ENCODE measurements at regions not wholly inside any gene's neighbourhood (a gene's known extent, or its start where the extent isn't known, plus 50 kb on each side); places are given as distances from the start of the nearest gene placed in this dataset.
"Not testable (repeated sequence)": the region's sequence is repeated elsewhere in the genome, so short reads cannot be mapped to it uniquely, and the experiment has no call there.

DNA sequence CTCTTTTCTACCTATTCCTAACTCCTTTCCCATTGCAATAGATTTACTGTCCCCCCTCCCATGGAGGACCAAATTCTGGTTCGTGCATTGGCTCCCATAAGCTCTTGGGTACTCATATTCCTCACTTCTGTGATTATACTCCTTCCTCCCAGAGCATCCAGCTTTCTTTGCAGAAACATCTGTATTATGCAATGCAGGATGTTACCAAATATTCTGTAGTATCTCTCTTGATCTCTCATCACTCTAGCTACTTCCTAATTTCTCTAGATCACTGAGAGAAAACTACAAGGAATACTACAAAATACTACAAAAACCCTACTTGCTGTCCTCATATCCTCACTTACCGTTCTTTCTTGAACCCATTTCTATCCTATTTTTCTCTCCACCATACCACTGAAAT is 395.9 kb upstream of the HS3ST1 start:
- Mint-ChIP-seq H3K27ac (no peak overlapping the region), H3K36me3 (ENCODE audit: low read depth) (no peaks in the 10 kb centered on the region), H3K27me3 (ENCODE audit: insufficient read depth) (no peaks in the 10 kb centered on the region), H3K4me3 (no peak overlapping the region), H3K4me1 (ENCODE audit: low read depth) (no peaks in the 10 kb centered on the region), H3K9me3 (peaks cover 56% of the 10 kb centered on the region)
- TF ChIP-seq, protein P1, sequence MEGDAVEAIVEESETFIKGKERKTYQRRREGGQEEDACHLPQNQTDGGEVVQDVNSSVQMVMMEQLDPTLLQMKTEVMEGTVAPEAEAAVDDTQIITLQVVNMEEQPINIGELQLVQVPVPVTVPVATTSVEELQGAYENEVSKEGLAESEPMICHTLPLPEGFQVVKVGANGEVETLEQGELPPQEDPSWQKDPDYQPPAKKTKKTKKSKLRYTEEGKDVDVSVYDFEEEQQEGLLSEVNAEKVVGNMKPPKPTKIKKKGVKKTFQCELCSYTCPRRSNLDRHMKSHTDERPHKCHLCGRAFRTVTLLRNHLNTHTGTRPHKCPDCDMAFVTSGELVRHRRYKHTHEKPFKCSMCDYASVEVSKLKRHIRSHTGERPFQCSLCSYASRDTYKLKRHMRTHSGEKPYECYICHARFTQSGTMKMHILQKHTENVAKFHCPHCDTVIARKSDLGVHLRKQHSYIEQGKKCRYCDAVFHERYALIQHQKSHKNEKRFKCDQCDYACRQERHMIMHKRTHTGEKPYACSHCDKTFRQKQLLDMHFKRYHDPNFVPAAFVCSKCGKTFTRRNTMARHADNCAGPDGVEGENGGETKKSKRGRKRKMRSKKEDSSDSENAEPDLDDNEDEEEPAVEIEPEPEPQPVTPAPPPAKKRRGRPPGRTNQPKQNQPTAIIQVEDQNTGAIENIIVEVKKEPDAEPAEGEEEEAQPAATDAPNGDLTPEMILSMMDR (IDR thresholded peaks at IDR 0.05): no peak
- no peak for DNase-seq

DNA sequence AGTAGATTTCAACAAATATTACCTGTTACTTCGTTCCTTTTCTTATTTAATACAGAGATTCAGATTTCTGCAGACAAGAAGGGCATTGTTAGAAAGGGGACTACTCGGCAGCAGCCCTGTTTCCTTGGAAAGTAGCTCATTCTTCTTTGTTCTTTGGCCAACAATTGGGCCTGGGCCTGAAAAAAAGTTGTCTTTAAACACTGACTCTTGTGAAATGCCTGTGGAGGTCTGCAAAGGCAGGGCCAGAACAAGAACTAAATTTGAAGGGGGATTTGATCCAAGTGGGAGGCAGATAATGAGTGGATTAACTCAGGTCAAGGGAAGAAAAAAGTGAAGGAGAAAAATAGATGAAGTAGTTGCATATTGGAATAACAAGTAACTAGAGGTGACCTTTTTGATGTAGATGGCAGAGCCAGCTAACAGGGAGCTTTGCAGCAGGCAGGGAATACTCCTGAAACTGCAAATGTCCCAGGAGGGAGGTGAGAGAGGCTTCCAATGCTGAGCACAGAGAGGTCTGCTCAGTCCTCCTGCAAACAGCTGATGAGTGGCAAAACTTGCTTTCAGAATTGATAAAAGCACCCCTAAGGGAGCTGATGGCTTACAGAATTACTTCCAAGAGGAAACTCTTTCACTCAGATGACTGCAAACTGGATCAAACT is 393.2 kb upstream of the HS3ST1 start:
- no peak overlapping the region for H3K27ac Mint-ChIP-seq
- TF ChIP-seq, protein P1 (IDR thresholded peaks at IDR 0.05): no peak

DNA sequence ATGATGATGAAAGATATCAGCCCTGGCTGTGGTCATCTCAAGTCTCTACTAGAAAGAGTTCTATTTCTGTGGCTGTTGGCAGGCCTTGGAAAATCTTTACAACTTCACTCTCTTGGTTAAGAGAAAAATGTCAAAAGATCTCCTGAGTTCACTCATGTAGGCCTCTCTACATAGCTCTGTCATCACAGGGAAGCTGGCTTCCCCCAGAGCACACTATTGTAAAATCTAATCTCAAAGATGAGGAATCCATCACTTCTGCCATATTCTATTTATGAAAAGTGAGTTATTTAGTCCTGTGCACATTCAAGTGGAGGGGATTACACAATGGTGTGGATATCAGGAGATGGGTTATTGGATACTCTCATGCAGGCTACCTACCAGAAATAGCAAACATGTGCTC is 388.4 kb upstream of the HS3ST1 start:
- no peak overlapping the region for H3K4me3 Mint-ChIP-seq
- no peak overlapping the region for H3K27ac Mint-ChIP-seq
- DNase-seq: no peak
- TF ChIP-seq, protein P1 (IDR thresholded peaks at IDR 0.05): no peak
- no peaks in the 10 kb centered on the region for H3K4me1 Mint-ChIP-seq (ENCODE audit: low read depth)
- H3K9me3 Mint-ChIP-seq: peaks cover 30% of the 10 kb centered on the region
- H3K36me3 Mint-ChIP-seq (ENCODE audit: low read depth): no peaks in the 10 kb centered on the region
- H3K27me3 Mint-ChIP-seq (ENCODE audit: insufficient read depth): no peaks in the 10 kb centered on the region

More for the DNA sequence above, 393.2 kb upstream of the HS3ST1 start:
- peaks cover 49% of the 10 kb centered on the region for H3K9me3 Mint-ChIP-seq
- H3K4me1 Mint-ChIP-seq (ENCODE audit: low read depth): no peaks in the 10 kb centered on the region
- no peaks in the 10 kb centered on the region for H3K36me3 Mint-ChIP-seq (ENCODE audit: low read depth)
- no peak overlapping the region for H3K4me3 Mint-ChIP-seq
- H3K27me3 Mint-ChIP-seq (ENCODE audit: insufficient read depth): no peaks in the 10 kb centered on the region
- no peak for DNase-seq

DNA sequence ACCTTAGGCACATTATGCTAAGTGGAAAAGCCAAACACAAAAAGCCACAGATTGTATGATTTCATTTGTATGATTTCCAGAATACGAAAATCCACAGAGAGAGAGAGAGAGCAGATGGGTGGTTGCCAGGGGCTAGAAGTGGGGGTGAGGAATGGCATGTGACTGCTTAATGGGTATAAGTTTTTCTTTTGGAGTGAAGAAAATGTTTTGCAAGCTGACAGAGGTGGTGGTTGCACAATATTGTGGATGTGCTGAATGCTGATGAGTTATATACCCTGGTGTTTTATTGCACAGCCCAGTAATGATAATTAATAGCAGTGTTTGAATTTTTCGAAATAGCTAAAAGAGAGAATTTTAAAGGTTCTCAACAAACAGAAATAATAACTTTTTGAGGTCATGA is 386.1 kb upstream of the HS3ST1 start:
- H3K4me1 Mint-ChIP-seq (ENCODE audit: low read depth): no peaks in the 10 kb centered on the region
- H3K4me3 Mint-ChIP-seq: no peak overlapping the region
- H3K27ac Mint-ChIP-seq: no peak overlapping the region
- H3K27me3 Mint-ChIP-seq (ENCODE audit: insufficient read depth): no peaks in the 10 kb centered on the region
- no peaks in the 10 kb centered on the region for H3K36me3 Mint-ChIP-seq (ENCODE audit: low read depth)
- no peak for DNase-seq
- TF ChIP-seq, protein P1 (IDR thresholded peaks at IDR 0.05): no peak
- H3K9me3 Mint-ChIP-seq: peaks cover 15% of the 10 kb centered on the region

DNA sequence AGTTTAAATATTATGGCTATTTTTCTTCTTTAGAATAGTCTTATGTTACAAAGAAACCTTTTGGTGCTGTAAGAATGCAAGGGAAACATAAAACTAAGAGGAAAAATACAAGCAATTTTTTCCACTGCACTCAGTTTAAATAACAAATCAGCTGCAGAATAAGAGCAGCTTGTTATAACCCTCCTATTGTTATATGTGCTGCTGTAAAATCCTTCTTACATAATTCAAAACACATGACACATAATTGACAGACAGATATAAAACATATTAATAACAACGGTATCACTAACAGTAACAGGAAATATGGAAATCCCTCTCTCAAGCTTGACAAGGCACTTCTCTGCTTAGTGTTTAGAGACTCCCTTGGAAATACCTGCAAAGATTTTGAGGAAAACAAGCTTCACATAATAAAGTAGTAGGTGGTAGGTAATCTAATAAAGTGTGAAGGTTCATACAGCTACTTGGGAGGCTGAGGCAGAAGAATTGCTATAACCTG is 385.3 kb upstream of the HS3ST1 start:
- TF ChIP-seq, protein P1 (IDR thresholded peaks at IDR 0.05): no peak
- H3K4me1 Mint-ChIP-seq (ENCODE audit: low read depth): no peaks in the 10 kb centered on the region
- peaks cover 14% of the 10 kb centered on the region for H3K9me3 Mint-ChIP-seq
- H3K4me3 Mint-ChIP-seq: no peak overlapping the region
- no peak overlapping the region for H3K27ac Mint-ChIP-seq
- H3K36me3 Mint-ChIP-seq (ENCODE audit: low read depth): no peaks in the 10 kb centered on the region
- DNase-seq: no peak
- H3K27me3 Mint-ChIP-seq (ENCODE audit: insufficient read depth): no peaks in the 10 kb centered on the region

DNA sequence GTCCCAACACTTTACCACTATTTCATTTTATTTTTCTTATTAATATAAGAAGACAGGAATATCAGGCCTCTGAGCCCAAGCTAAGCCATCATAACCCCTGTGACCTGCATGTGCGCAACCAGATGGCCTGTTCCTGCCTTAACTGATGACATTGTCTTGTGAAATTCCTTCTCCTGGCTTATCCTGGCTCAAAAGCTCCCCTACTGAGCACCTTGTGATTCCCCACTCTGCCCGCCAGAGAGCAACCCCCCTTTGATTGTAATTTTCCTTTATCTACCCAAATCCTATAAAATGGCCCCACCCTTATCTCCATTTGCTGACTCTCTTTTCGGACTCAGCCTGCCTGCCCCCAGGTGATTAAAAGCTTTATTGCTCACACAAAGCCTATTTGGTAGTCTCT is 382.8 kb upstream of the HS3ST1 start:
- H3K27ac Mint-ChIP-seq; DNase-seq; H3K4me3 Mint-ChIP-seq; H3K4me1 Mint-ChIP-seq (ENCODE audit: low read depth); H3K36me3 Mint-ChIP-seq (ENCODE audit: low read depth); H3K27me3 Mint-ChIP-seq (ENCODE audit: insufficient read depth): not testable (repeated sequence)
- peaks cover 10% of the 10 kb centered on the region; the same call in 1 of the 2 replicates for H3K9me3 Mint-ChIP-seq
